ENCODE measurements at regions not wholly inside any gene's neighbourhood (a gene's known extent, or its start where the extent isn't known, plus 50 kb on each side); places are given as distances from the start of the nearest gene placed in this dataset.
"Not testable (repeated sequence)": the region's sequence is repeated elsewhere in the genome, so short reads cannot be mapped to it uniquely, and the experiment has no call there.

- DNase-seq: no peak
These were observed 136.8 kb downstream of the S1PR1 start for GRCh38 chr1:101373570-101373969.

GRCh38 chr1:101375448-101375847, 138.6 kb downstream of the S1PR1 start:
- DNase-seq: not testable (repeated sequence)

GRCh38 chr1:101376121-101377083, 139.6 kb downstream of the S1PR1 start:
- no peak for DNase-seq

GRCh38 chr1:101377084-101377835, 140.4 kb downstream of the S1PR1 start:
- DNase-seq: no peak

GRCh38 chr1:101379037-101379436, 142.2 kb downstream of the S1PR1 start:
- DNase-seq: no peak

- DNase-seq: no peak
These were observed 143.1 kb downstream of the S1PR1 start for GRCh38 chr1:101379950-101380349.

GRCh38 chr1:101382135-101382534, 145.3 kb downstream of the S1PR1 start:
- no peak for DNase-seq

- DNase-seq: peak in 1 of 2 experiments; percentile 14
These were observed 152.2 kb downstream of the S1PR1 start for GRCh38 chr1:101388904-101389546.

- DNase-seq: no peak
These were observed 152.7 kb downstream of the S1PR1 start for GRCh38 chr1:101389547-101389929.

- DNase-seq: no peak
These were observed 155.7 kb downstream of the S1PR1 start for GRCh38 chr1:101392552-101392951.

- no peak for DNase-seq
These were observed 157.2 kb downstream of the S1PR1 start for GRCh38 chr1:101394041-101394440.

GRCh38 chr1:101399222-101399621, 162.4 kb downstream of the S1PR1 start:
- DNase-seq: no peak

GRCh38 chr1:101406271-101406670, 169.5 kb downstream of the S1PR1 start:
- no peak for DNase-seq

- no peak for DNase-seq
These were observed 169.9 kb downstream of the S1PR1 start for GRCh38 chr1:101406681-101407080.

GRCh38 chr1:101407505-101408211, 170.8 kb downstream of the S1PR1 start:
- DNase-seq: no peak

GRCh38 chr1:101408212-101409042, 171.6 kb downstream of the S1PR1 start:
- no peak for DNase-seq

GRCh38 chr1:101409102-101409501, 172.3 kb downstream of the S1PR1 start:
- no peak for DNase-seq

- DNase-seq: no peak
These were observed 173.4 kb downstream of the S1PR1 start for GRCh38 chr1:101410048-101410878.

- DNase-seq: no peak
These were observed 183.6 kb downstream of the S1PR1 start for GRCh38 chr1:101420406-101420805.

- DNase-seq: not testable (repeated sequence)
These were observed 191.3 kb downstream of the S1PR1 start for GRCh38 chr1:101428083-101428482.

GRCh38 chr1:101428562-101428961, 191.7 kb downstream of the S1PR1 start:
- DNase-seq: no peak

Measured in activated CD4-positive, alpha-beta T cell treated with anti-CD3 and anti-CD28 coated beads, Interleukin-2, amount 50 U/mL, for 48 hours (primary cell).